A549 (cell line): ENCODE measurements at regions not wholly inside any gene's neighbourhood (a gene's known extent, or its start where the extent isn't known, plus 50 kb on each side); places are given as distances from the start of the nearest gene placed in this dataset.

Experiments used
- ATAC-seq, 2 experiments: fragments of 200-7000 bp in 1 of 2; fragments of >200 bp in 1 of 2; cut with Nextera tagmentation in 1 of 2; cut with Tn5 transposase in 1 of 2; 3 replicates each; pipeline versions ENCODE4 v1.8.0 to v1.9.1; 2018 to 2020; ENCODE audit warnings: mild to moderate bottlenecking in 1 of 2, moderate library complexity in 1 of 2
- CTCF ChIA-PET: fragments of 300-600 bp; sonication (Branson Sonifier 250); formaldehyde crosslinking; extraction: SDS; loops from one replicate; lab custom pipeline; 2021; ENCODE audit warnings: antibody characterized with exemption, inconsistent platforms; lab: Yijun Ruan, JAX
- POLR2A ChIA-PET: fragments of 350-600 bp; formaldehyde crosslinking; extraction: SDS; loops from one replicate; lab custom pipeline; 2021; ENCODE audit warnings: antibody characterized with exemption, inconsistent platforms; lab: Yijun Ruan, JAX
- DNase-seq, 2 experiments: peaks; one replicate each; pipeline versions ENCODE4 v3.0.0 to v3.0.0-alpha.2; 2011 to 2016; ENCODE audit warnings: low read depth in 1 of 2, low spot score in 1 of 2
- FAIRE-seq: peaks from 2 replicates; lab custom pipeline; 2011; peaks lifted over from hg19 to GRCh38; lab: Jason Lieb, UNC
- H3K27ac ChIP-seq, 2 experiments: fragments of >200 bp; sonication (Bioruptor Twin); formaldehyde crosslinking; 3 replicates each; pipeline ENCODE4 v1.5.1; 2016 to 2017
- H3K4me1 ChIP-seq: fragments of >200 bp; sonication (Bioruptor Twin); formaldehyde crosslinking; 3 replicates; pipeline ENCODE4 v1.6.1; 2016
- H3K4me2 ChIP-seq: fragments of >200 bp; sonication (Bioruptor Twin); formaldehyde crosslinking; 3 replicates; pipeline ENCODE4 v1.6.1; 2016
- H3K4me3 ChIP-seq: fragments of >200 bp; sonication (Bioruptor Twin); formaldehyde crosslinking; 3 replicates; pipeline ENCODE4 v1.5.1; 2016
- H3K9me3 ChIP-seq: fragments of >200 bp; sonication (Bioruptor Twin); formaldehyde crosslinking; 3 replicates; pipeline ENCODE4 v1.6.1; 2016
- ATOH8 ChIP-seq: fragments of 250-450 bp; sonication (Bioruptor Pico); IDR thresholded peaks from 2 replicates; pipeline ENCODE4 v1.5.0; 2020; ENCODE audit warnings: low read depth, mild to moderate bottlenecking, moderate library complexity
- BHLHE40 ChIP-seq: IDR thresholded peaks from 2 replicates; pipeline ENCODE4 v1.6.1; 2012; ENCODE audit warnings: low read depth, low read length, inconsistent platforms
- CBX8 ChIP-seq: fragments of 200-600 bp; sonication (generic); IDR thresholded peaks from 2 replicates; pipeline ENCODE4 v1.6.1; 2016
- CTCF ChIP-seq: fragments of >200 bp; sonication (Bioruptor Twin); formaldehyde crosslinking; IDR thresholded peaks from 3 replicates; pipeline ENCODE4 v1.5.1; 2016
- EHF ChIP-seq: fragments of 250-450 bp; sonication (Bioruptor Pico); IDR thresholded peaks from 2 replicates; pipeline ENCODE4 v1.5.0; 2020; ENCODE audit warnings: mild to moderate bottlenecking
- EHMT2 ChIP-seq: fragments of 200-600 bp; sonication (generic); IDR thresholded peaks from 2 replicates; pipeline ENCODE4 v1.6.1; 2016; ENCODE audit warnings: antibody characterized with exemption, low read depth, mild to moderate bottlenecking, moderate library complexity
- EP300 ChIP-seq, 2 experiments: fragments of >200 bp; sonication (Bioruptor Twin); formaldehyde crosslinking; IDR thresholded peaks; 2 replicates in 1 of 2; 3 replicates in 1 of 2; pipeline ENCODE4 v1.6.1; 2016 to 2017
- ESRRA ChIP-seq: fragments of 150-350 bp; IDR thresholded peaks from 2 replicates; pipeline ENCODE4 v1.6.1; 2014; ENCODE audit warnings: mild to moderate bottlenecking, low read length, borderline replicate concordance
- FOSB ChIP-seq: fragments of 250-450 bp; sonication (Bioruptor Pico); IDR thresholded peaks from 2 replicates; pipeline ENCODE4 v1.5.0; 2020; ENCODE audit warnings: mild to moderate bottlenecking, moderate library complexity
- FOXS1 ChIP-seq: fragments of 250-450 bp; sonication (Bioruptor Pico); IDR thresholded peaks from 2 replicates; pipeline ENCODE4 v1.5.0; 2020; ENCODE audit warnings: mild to moderate bottlenecking, moderate library complexity
- GATA3 ChIP-seq: IDR thresholded peaks from 2 replicates; pipeline ENCODE4 v1.6.1; 2012; ENCODE audit warnings: borderline replicate concordance
- HES2 ChIP-seq: fragments of >200 bp; sonication (Bioruptor Twin); formaldehyde crosslinking; IDR thresholded peaks from 2 replicates; pipeline ENCODE4 v1.6.1; 2016
- HEYL ChIP-seq: fragments of 250-450 bp; sonication (Bioruptor Pico); IDR thresholded peaks from 2 replicates; pipeline ENCODE4 v1.8.0; 2021; ENCODE audit warnings: mild to moderate bottlenecking, moderate library complexity
- HOXB13 ChIP-seq: fragments of 250-450 bp; sonication (Bioruptor Pico); IDR thresholded peaks from 2 replicates; pipeline ENCODE4 v1.5.0; 2020; ENCODE audit warnings: low read depth, mild to moderate bottlenecking, moderate library complexity
- HOXB5 ChIP-seq: fragments of 250-450 bp; sonication (Bioruptor Pico); IDR thresholded peaks from 2 replicates; pipeline ENCODE4 v1.5.0; 2020; ENCODE audit warnings: mild to moderate bottlenecking, moderate library complexity
- JUN ChIP-seq, 2 experiments: fragments of >200 bp; sonication (Bioruptor Twin); formaldehyde crosslinking; IDR thresholded peaks; 2 replicates in 1 of 2; 3 replicates in 1 of 2; pipeline ENCODE4 v1.6.1; 2016 to 2017
- JUNB ChIP-seq: fragments of >200 bp; sonication (Bioruptor Twin); formaldehyde crosslinking; IDR thresholded peaks from 2 replicates; pipeline ENCODE4 v1.6.1; 2016
- KDM1A ChIP-seq: fragments of 200-600 bp; sonication (generic); IDR thresholded peaks from 2 replicates; pipeline ENCODE4 v1.6.1; 2016; ENCODE audit warnings: low read depth, mild to moderate bottlenecking
- KDM5A ChIP-seq: fragments of 200-600 bp; sonication (generic); IDR thresholded peaks from 2 replicates; pipeline ENCODE4 v1.6.1; 2016; ENCODE audit warnings: antibody characterized with exemption, mild to moderate bottlenecking
- MAX ChIP-seq: IDR thresholded peaks from 2 replicates; pipeline ENCODE4 v1.6.1; 2012
- MAZ ChIP-seq: fragments of 150-350 bp; IDR thresholded peaks from 2 replicates; pipeline ENCODE4 v1.6.1; 2014; ENCODE audit warnings: antibody characterized with exemption, low read depth, low read length, borderline replicate concordance
- NR3C1 ChIP-seq: fragments of >200 bp; sonication (Bioruptor Twin); formaldehyde crosslinking; IDR thresholded peaks from 3 replicates; pipeline ENCODE4 v1.6.1; 2017
- PBX3 ChIP-seq: IDR thresholded peaks from 2 replicates; pipeline ENCODE4 v1.6.1; 2012
- PHF8 ChIP-seq: fragments of 200-600 bp; sonication (generic); IDR thresholded peaks from 2 replicates; pipeline ENCODE4 v1.6.1; 2016; ENCODE audit warnings: low read depth, mild to moderate bottlenecking, antibody characterized with exemption, moderate library complexity, borderline replicate concordance
- POLR2A ChIP-seq: IDR thresholded peaks from 2 replicates; pipeline ENCODE4 v1.6.1; 2012; ENCODE audit warnings: mild to moderate bottlenecking, low read length
- POLR2AphosphoS2 ChIP-seq: conservative IDR thresholded peaks from 2 replicates; pipeline ENCODE4 v1.6.1; 2012; ENCODE audit warnings: low read length, improper control_type of control experiment, inconsistent platforms
- RARB ChIP-seq: fragments of 250-450 bp; sonication (Bioruptor Pico); IDR thresholded peaks from 2 replicates; pipeline ENCODE4 v1.8.0; 2021; ENCODE audit warnings: mild to moderate bottlenecking, moderate library complexity
- TFCP2L1 ChIP-seq: fragments of 250-450 bp; sonication (Bioruptor Pico); IDR thresholded peaks from 2 replicates; pipeline ENCODE4 v1.5.0; 2021; ENCODE audit warnings: mild to moderate bottlenecking
- USF2 ChIP-seq: fragments of 450-650 bp; IDR thresholded peaks from 2 replicates; pipeline ENCODE4 v1.6.1; 2014; ENCODE audit warnings: antibody characterized with exemption
- ZSCAN20 ChIP-seq: fragments of 250-450 bp; sonication (Bioruptor Pico); IDR thresholded peaks from 2 replicates; pipeline ENCODE4 v1.8.0; 2022; ENCODE audit warnings: mild to moderate bottlenecking, moderate library complexity
- WGBS: methylation state at CpG from one replicate; pipeline ENCODE4 v1.1.6; 2017; ENCODE audit errors: missing lambda C conversion rate; 5-methylcytosine and 5-hydroxymethylcytosine counted together
- TF ChIP-seq, protein P1 (sequence below): fragments of 150-350 bp; IDR thresholded peaks from 2 replicates; pipeline ENCODE4 v1.6.1; 2014; ENCODE audit warnings: low read depth, mild to moderate bottlenecking, low read length
- TF ChIP-seq, protein P2 (sequence below): fragments of >200 bp; sonication (Bioruptor Twin); formaldehyde crosslinking; IDR thresholded peaks from 3 replicates; pipeline ENCODE4 v1.6.1; 2016

GRCh38 chr4:158122501-158122900, 50.3 kb downstream of the GASK1B start:
- CTCF ChIA-PET = no interaction called here
- H3K4me3 ChIP-seq = no peak overlapping the region
- POLR2A ChIA-PET = no interaction called here
- H3K4me2 ChIP-seq = no peak overlapping the region
- TF ChIP-seq HOXB13 (CRISPR knock-in tag) (no peak), ESRRA (no peak)
- TF ChIP-seq, all 56 proteins: peak for 0
- ATAC-seq (no peak), DNase-seq (no peak), FAIRE-seq (no peak)
- Histone ChIP-seq H3K4me1 (peaks cover 18% of the 10 kb centered on the region; the same call in 2 of the 3 replicates), H3K9me3 (no peaks in the 10 kb centered on the region), H3K27ac (no peak overlapping the region; a peak in 1 of 6 replicates)
- WGBS = 29% methylated on average over 2 of the region's 2 CpGs

DNA sequence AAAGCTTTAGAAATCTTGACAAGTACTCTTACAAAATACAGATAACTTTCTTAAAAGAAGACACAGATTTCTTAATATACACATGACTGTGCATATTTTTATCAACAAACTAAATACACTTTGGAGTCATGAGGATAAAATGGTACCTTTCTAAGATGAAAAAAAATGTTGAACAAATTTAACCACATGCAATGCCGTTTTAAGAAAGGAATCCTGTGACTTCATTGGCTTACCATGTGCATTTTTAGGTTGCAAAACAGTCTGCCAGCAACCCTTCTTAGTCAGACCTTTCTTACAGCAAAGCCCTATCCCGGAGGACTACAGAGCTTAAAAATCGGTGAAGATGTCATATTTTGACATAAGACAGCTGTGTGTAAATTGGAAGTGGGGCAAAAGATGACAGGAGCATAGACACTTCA, 51.7 kb downstream of the GASK1B start:
- peak in 1 of 2 experiments; percentile 37 for DNase-seq
- H3K9me3 ChIP-seq = no peaks in the 10 kb centered on the region
- ChIA-PET CTCF (interaction anchor here (1.1 kb wide), 1 partner anchor 51 kb away, joined by 6 read pairs; no protein-coding TSS in a partner anchor), POLR2A (interaction anchor here (0.8 to 1.3 kb wide), 2 partner anchors 26 to 104 kb away, joined by 3 to 6 read pairs; no protein-coding TSS in a partner anchor)
- FAIRE-seq = no peak
- peak overlapping the region; percentile 59 for H3K4me2 ChIP-seq
- 12% methylated on average over 3 of the region's 3 CpGs for WGBS
- no peak overlapping the region for H3K4me3 ChIP-seq
- H3K4me1 ChIP-seq = peaks cover 18% of the 10 kb centered on the region; the same call in 2 of the 3 replicates
- H3K27ac ChIP-seq = peak overlapping the region; percentile 43 to 57; a peak in 3 of 6 replicates
- peak; percentile 57 to 94; a peak in 5 of 6 replicates for ATAC-seq
- TF ChIP-seq POLR2A (no peak), MAZ (no peak), POLR2AphosphoS2 (no peak), GATA3 (no peak), RARB (CRISPR knock-in tag) (no peak), USF2 (no peak), CBX8 (no peak), TFCP2L1 (CRISPR knock-in tag) (no peak), MAX (no peak), HEYL (CRISPR knock-in tag) (no peak), FOSB (CRISPR knock-in tag) (no peak), BHLHE40 (no peak), CTCF (no peak), PHF8 (no peak), EHMT2 (no peak), HES2 (0 out of 2 replicates have a peak, but pooled peaks have one; percentile 30), EP300 (IDR thresholded peaks at IDR 0.05) (peak; percentile 48 to 62; a peak in 3 of 5 replicates), KDM1A (no peak), EHF (CRISPR knock-in tag) (no peak), PBX3 (no peak), HOXB5 (no peak), NR3C1 (no peak), JUNB (peak; percentile 59; the same call in 1 of the 2 replicates), ATOH8 (CRISPR knock-in tag) (no peak), FOXS1 (CRISPR knock-in tag) (no peak), KDM5A (no peak), JUN (IDR thresholded peaks at IDR 0.05) (no peak; a peak in 1 of 5 replicates), HOXB13 (CRISPR knock-in tag) (no peak), ESRRA (no peak), ZSCAN20 (CRISPR knock-in tag) (no peak)
- TF ChIP-seq, protein P1, sequence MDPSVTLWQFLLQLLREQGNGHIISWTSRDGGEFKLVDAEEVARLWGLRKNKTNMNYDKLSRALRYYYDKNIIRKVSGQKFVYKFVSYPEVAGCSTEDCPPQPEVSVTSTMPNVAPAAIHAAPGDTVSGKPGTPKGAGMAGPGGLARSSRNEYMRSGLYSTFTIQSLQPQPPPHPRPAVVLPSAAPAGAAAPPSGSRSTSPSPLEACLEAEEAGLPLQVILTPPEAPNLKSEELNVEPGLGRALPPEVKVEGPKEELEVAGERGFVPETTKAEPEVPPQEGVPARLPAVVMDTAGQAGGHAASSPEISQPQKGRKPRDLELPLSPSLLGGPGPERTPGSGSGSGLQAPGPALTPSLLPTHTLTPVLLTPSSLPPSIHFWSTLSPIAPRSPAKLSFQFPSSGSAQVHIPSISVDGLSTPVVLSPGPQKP = no peak
- TF ChIP-seq, protein P2, sequence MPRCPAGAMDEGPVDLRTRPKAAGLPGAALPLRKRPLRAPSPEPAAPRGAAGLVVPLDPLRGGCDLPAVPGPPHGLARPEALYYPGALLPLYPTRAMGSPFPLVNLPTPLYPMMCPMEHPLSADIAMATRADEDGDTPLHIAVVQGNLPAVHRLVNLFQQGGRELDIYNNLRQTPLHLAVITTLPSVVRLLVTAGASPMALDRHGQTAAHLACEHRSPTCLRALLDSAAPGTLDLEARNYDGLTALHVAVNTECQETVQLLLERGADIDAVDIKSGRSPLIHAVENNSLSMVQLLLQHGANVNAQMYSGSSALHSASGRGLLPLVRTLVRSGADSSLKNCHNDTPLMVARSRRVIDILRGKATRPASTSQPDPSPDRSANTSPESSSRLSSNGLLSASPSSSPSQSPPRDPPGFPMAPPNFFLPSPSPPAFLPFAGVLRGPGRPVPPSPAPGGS = 0 out of 3 replicates have a peak, but pooled peaks have one; percentile 23
